ENCODE measurements at regions not wholly inside any gene's neighbourhood (a gene's known extent, or its start where the extent isn't known, plus 50 kb on each side); places are given as distances from the start of the nearest gene placed in this dataset.

GRCh38 chr5:68557162-68557936, 341.8 kb downstream of the PIK3R1 start:
- Histone ChIP-seq H3K9ac (ENCODE audit: insufficient read depth in 1 of 2, low read length in 2 of 2) (no peak overlapping the region), H3K9me3 (ENCODE audit: control insufficient read depth in 4 of 4, insufficient read depth in 3 of 4, low read length in 3 of 4) (peaks cover 0 to 4% (median 2%) of the 10 kb centered on the region in 4 donors), H3K4me1 (ENCODE audit: control insufficient read depth in 5 of 5, insufficient read depth in 5 of 5, low read length in 5 of 5) (peaks cover 0 to 4% (median 2%) of the 10 kb centered on the region in 5 donors), H3K27ac (ENCODE audit: low read depth in 1 of 2, low read length in 1 of 2) (no peak overlapping the region), H3K4me3 (no peak overlapping the region), H3K27me3 (ENCODE audit: control insufficient read depth in 3 of 3, insufficient read depth in 3 of 3, low read length in 2 of 3) (no peaks in the 10 kb centered on the region), H3K36me3 (ENCODE audit: control insufficient read depth in 4 of 4, insufficient read depth in 4 of 4, low read length in 4 of 4) (no peaks in the 10 kb centered on the region)
- no peak for TF ChIP-seq CTCF (IDR thresholded peaks at IDR 0.05; ENCODE audit: control extremely low read depth, extremely low read depth)
- ATAC-seq (ENCODE audit: insufficient read depth, low FRiP score) (no peak), DNase-seq (no peak)
- WGBS, 2 donors: 71 to 88% methylated on average over 4 of the region's 4 CpGs

DNA sequence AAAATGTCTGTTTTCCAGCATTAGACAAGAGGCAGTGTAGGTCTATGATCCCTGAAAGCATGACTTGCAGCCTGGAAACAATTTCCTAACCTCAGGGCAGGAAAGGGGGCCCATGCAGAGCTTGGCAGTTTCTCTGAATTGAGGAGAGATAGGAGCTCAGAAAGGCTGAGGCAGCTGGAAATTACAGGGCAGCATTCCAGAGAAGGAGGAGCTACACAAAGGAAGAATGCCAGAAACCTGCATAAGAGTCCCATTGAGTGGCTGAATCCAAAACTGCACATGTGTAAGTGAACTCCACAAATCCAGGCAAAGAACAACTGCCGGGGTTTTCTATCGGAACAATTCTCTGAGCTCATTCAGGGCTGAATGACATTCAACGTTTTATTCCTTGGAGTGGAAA, 346.8 kb downstream of the PIK3R1 start:
- Histone ChIP-seq H3K4me3 (no peak overlapping the region), H3K27me3 (ENCODE audit: control insufficient read depth in 3 of 3, insufficient read depth in 3 of 3, low read length in 2 of 3) (no peaks in the 10 kb centered on the region), H3K27ac (ENCODE audit: low read depth in 1 of 2, low read length in 1 of 2) (no peak overlapping the region), H3K4me1 (ENCODE audit: control insufficient read depth in 5 of 5, insufficient read depth in 5 of 5, low read length in 5 of 5) (peaks cover 0 to 6% (median 2%) of the 10 kb centered on the region in 5 donors), H3K9me3 (ENCODE audit: control insufficient read depth in 4 of 4, insufficient read depth in 3 of 4, low read length in 3 of 4) (peaks cover 0 to 5% (median 3%) of the 10 kb centered on the region in 4 donors), H3K36me3 (ENCODE audit: control insufficient read depth in 4 of 4, insufficient read depth in 4 of 4, low read length in 4 of 4) (no peaks in the 10 kb centered on the region), H3K9ac (ENCODE audit: insufficient read depth in 1 of 2, low read length in 2 of 2) (no peak overlapping the region)
- DNase-seq (peak; percentile 80 to 96 (median 92)), ATAC-seq (ENCODE audit: insufficient read depth, low FRiP score) (no peak)
- 57 to 92% methylated on average over 3 of the region's 3 CpGs for WGBS, 2 donors
- TF ChIP-seq CTCF (IDR thresholded peaks at IDR 0.05; ENCODE audit: control extremely low read depth, extremely low read depth): no peak

DNA sequence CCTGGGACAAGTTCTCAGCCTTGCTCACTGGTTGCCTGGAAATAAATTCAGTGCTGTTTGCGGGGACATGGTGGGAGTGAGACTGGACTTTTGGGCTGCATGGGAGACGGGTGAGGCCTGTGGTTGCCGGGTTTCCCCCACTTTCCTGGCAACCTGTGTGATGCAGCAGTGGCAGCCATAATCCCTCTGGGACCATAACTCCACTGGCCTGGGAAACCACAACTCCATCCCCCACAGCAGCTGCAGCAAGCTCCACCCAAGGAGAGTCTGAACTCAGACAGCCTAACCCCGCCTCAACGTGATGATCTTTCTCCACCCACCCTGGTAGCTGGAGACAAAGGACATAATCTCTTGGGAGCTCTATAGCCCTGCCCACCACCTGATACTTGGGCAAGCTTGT, 349.9 kb downstream of the PIK3R1 start:
- DNase-seq (no peak), ATAC-seq (ENCODE audit: insufficient read depth, low FRiP score) (no peak)
- WGBS, 2 donors: 94% methylated on average over 5 of the region's 5 CpGs
- H3K9me3 ChIP-seq (ENCODE audit: control insufficient read depth in 4 of 4, insufficient read depth in 3 of 4, low read length in 3 of 4): peaks cover 0 to 3% (median 0%) of the 10 kb centered on the region in 4 donors
- no peak overlapping the region for H3K4me3 ChIP-seq
- H3K9ac ChIP-seq (ENCODE audit: insufficient read depth in 1 of 2, low read length in 2 of 2): no peak overlapping the region
- TF ChIP-seq CTCF (IDR thresholded peaks at IDR 0.05; ENCODE audit: control extremely low read depth, extremely low read depth): no peak
- no peaks in the 10 kb centered on the region for H3K27me3 ChIP-seq (ENCODE audit: control insufficient read depth in 3 of 3, insufficient read depth in 3 of 3, low read length in 2 of 3)
- H3K4me1 ChIP-seq (ENCODE audit: control insufficient read depth in 5 of 5, insufficient read depth in 5 of 5, low read length in 5 of 5): peaks cover 0 to 6% (median 2%) of the 10 kb centered on the region in 5 donors
- no peak overlapping the region for H3K27ac ChIP-seq (ENCODE audit: low read depth in 1 of 2, low read length in 1 of 2)
- no peaks in the 10 kb centered on the region for H3K36me3 ChIP-seq (ENCODE audit: control insufficient read depth in 4 of 4, insufficient read depth in 4 of 4, low read length in 4 of 4)

All from lung (tissue), 11 donors.